Panc1 (cell line): ENCODE measurements at regions not wholly inside any gene's neighbourhood (a gene's known extent, or its start where the extent isn't known, plus 50 kb on each side); places are given as distances from the start of the nearest gene placed in this dataset.

Experiments used
- ATAC-seq: fragments of 200-7000 bp; cut with Tn5 transposase; 2 replicates; pipeline ENCODE4 v1.9.1; 2020; ENCODE audit warnings: mild to moderate bottlenecking, moderate library complexity
- BruUV-seq: library from RNA; stranded (reverse); fragments of 400-500 nt; replicated peaks from 2 replicates; lab custom pipeline; 2021; lab: Mats Ljungman, UMichigan
- CTCF ChIA-PET: fragments of 300-600 bp; sonication (Branson Sonifier 250); formaldehyde crosslinking; loops from one replicate; lab custom pipeline; 2022; ENCODE audit warnings: antibody characterized with exemption; lab: Charles Lee
- POLR2A ChIA-PET: fragments of 300-600 bp; sonication (Branson Sonifier 250); formaldehyde crosslinking; loops from one replicate; lab custom pipeline; 2022; ENCODE audit warnings: antibody characterized with exemption; lab: Charles Lee
- DNase-seq: peaks from one replicate; pipeline ENCODE4 v3.0.0-alpha.2; 2010; ENCODE audit warnings: low read depth, low spot score
- H3K27ac ChIP-seq: 2 replicates; pipeline ENCODE4 v1.5.1; 2011; ENCODE audit warnings: mild to moderate bottlenecking, low read length, inconsistent platforms
- H3K27me3 ChIP-seq: fragments of 200-500 bp; sonication (Bioruptor generic); 2 replicates; pipeline ENCODE4 v1.6.0; 2014; ENCODE audit warnings: low read length, inconsistent platforms; ENCODE audit not compliant: control insufficient read depth, insufficient read depth
- H3K36me3 ChIP-seq: fragments of 200-500 bp; sonication (Bioruptor generic); 2 replicates; pipeline ENCODE4 v1.5.1; 2014; ENCODE audit warnings: inconsistent platforms, mild to moderate bottlenecking, low read length, moderate library complexity; ENCODE audit not compliant: control insufficient read depth, insufficient read depth
- H3K4me1 ChIP-seq: 2 replicates; pipeline ENCODE4 v1.5.1; 2011; ENCODE audit warnings: inconsistent platforms, mild to moderate bottlenecking, low read length, moderate library complexity; ENCODE audit not compliant: control insufficient read depth, insufficient read depth
- H3K4me3 ChIP-seq, 2 experiments: 2 replicates each; pipeline ENCODE4 v1.5.1; 2011 to 2012; ENCODE audit warnings: low read depth in 2 of 2, low read length in 2 of 2, mild to moderate bottlenecking in 2 of 2, inconsistent platforms in 1 of 2, moderate library complexity in 1 of 2
- H3K9me3 ChIP-seq: fragments of 200-500 bp; sonication (Bioruptor generic); 2 replicates; pipeline ENCODE4 v1.5.1; 2014; ENCODE audit warnings: low read depth, mild to moderate bottlenecking, inconsistent platforms, low read length, moderate library complexity; ENCODE audit not compliant: control insufficient read depth, insufficient read depth
- POLR2AphosphoS5 ChIP-seq: IDR thresholded peaks from 2 replicates; pipeline ENCODE4 v1.6.1; 2012; ENCODE audit warnings: mild to moderate bottlenecking, low read depth, low read length, moderate library complexity
- SIN3A ChIP-seq: IDR thresholded peaks from 2 replicates; pipeline ENCODE4 v1.6.1; 2012; ENCODE audit warnings: low read depth, mild to moderate bottlenecking, low read length, moderate library complexity, borderline replicate concordance; ENCODE audit not compliant: insufficient read depth
- TCF7L2 ChIP-seq: IDR thresholded peaks from 2 replicates; pipeline ENCODE4 v1.6.1; 2011; ENCODE audit warnings: mild to moderate bottlenecking, low read depth, low read length, inconsistent platforms
- in situ Hi-C: cut with HindIII; loops from 2 replicates; pipeline ENCODE4 v1.10.0; 2016; ENCODE audit warnings: low sequenced_read_pairs, low pct_unique_long_range_greater_than_20kb
- intact Hi-C: fragments of 100-400 bp; cut with micrococcal nuclease; formaldehyde crosslinking; loops from one replicate; pipeline ENCODE4 v1.10.0; 2022; ENCODE audit not compliant: unreplicated experiment
- TF ChIP-seq, protein P1 (sequence below), 2 experiments: IDR thresholded peaks; 2 replicates each; pipeline ENCODE4 v1.6.1; 2011 to 2012; ENCODE audit warnings: low read depth in 2 of 2, control low read depth in 1 of 2, low read length in 1 of 2, mild to moderate bottlenecking in 1 of 2, moderate library complexity in 1 of 2; ENCODE audit not compliant: insufficient read depth in 1 of 2
- TF ChIP-seq, protein P2 (sequence below): fragments of 450-650 bp; IDR thresholded peaks from 2 replicates; pipeline ENCODE4 v1.5.1; 2017; ENCODE audit warnings: mild to moderate bottlenecking

DNA sequence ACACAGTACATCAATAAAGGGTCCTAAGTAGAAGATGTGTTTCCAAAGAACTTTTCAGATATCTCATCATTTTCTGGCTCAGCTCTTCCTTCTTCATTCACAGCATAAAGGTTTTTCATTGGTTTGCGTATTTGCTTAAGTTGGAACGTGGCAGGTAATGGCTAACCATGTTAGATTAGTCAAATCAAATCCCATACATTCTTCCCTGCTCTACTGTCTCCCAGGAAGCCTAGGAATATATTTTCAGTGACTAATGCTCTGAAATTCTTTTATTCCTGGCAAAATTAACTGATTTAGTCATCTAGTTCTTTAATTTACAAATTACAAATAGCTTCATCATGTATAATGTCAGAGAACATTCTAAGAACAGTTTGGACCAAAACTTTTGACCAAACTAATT lies 99.6 kb upstream of the TMEM161B start:
- no peaks in the 10 kb centered on the region for H3K9me3 ChIP-seq
- no peaks in the 10 kb centered on the region for H3K36me3 ChIP-seq
- in situ Hi-C loops (no loop called here), intact Hi-C loops (no loop called here)
- ChIA-PET CTCF (no interaction called here), POLR2A (no interaction called here)
- H3K27me3 ChIP-seq = no peaks in the 10 kb centered on the region; the same call in 1 of the 2 replicates
- H3K4me1 ChIP-seq = no peaks in the 10 kb centered on the region
- TF ChIP-seq, protein P1, sequence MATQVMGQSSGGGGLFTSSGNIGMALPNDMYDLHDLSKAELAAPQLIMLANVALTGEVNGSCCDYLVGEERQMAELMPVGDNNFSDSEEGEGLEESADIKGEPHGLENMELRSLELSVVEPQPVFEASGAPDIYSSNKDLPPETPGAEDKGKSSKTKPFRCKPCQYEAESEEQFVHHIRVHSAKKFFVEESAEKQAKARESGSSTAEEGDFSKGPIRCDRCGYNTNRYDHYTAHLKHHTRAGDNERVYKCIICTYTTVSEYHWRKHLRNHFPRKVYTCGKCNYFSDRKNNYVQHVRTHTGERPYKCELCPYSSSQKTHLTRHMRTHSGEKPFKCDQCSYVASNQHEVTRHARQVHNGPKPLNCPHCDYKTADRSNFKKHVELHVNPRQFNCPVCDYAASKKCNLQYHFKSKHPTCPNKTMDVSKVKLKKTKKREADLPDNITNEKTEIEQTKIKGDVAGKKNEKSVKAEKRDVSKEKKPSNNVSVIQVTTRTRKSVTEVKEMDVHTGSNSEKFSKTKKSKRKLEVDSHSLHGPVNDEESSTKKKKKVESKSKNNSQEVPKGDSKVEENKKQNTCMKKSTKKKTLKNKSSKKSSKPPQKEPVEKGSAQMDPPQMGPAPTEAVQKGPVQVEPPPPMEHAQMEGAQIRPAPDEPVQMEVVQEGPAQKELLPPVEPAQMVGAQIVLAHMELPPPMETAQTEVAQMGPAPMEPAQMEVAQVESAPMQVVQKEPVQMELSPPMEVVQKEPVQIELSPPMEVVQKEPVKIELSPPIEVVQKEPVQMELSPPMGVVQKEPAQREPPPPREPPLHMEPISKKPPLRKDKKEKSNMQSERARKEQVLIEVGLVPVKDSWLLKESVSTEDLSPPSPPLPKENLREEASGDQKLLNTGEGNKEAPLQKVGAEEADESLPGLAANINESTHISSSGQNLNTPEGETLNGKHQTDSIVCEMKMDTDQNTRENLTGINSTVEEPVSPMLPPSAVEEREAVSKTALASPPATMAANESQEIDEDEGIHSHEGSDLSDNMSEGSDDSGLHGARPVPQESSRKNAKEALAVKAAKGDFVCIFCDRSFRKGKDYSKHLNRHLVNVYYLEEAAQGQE (IDR thresholded peaks at IDR 0.05; ENCODE audit: insufficient read depth in 1 of 2, low read depth in 2 of 2, low read length in 1 of 2) = no peak
- TF ChIP-seq, protein P2, sequence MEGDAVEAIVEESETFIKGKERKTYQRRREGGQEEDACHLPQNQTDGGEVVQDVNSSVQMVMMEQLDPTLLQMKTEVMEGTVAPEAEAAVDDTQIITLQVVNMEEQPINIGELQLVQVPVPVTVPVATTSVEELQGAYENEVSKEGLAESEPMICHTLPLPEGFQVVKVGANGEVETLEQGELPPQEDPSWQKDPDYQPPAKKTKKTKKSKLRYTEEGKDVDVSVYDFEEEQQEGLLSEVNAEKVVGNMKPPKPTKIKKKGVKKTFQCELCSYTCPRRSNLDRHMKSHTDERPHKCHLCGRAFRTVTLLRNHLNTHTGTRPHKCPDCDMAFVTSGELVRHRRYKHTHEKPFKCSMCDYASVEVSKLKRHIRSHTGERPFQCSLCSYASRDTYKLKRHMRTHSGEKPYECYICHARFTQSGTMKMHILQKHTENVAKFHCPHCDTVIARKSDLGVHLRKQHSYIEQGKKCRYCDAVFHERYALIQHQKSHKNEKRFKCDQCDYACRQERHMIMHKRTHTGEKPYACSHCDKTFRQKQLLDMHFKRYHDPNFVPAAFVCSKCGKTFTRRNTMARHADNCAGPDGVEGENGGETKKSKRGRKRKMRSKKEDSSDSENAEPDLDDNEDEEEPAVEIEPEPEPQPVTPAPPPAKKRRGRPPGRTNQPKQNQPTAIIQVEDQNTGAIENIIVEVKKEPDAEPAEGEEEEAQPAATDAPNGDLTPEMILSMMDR = no peak
- TF ChIP-seq TCF7L2 = no peak
- no peak for TF ChIP-seq SIN3A
- TF ChIP-seq POLR2AphosphoS5 = no peak
- no TSS peak for BruUV-seq
- DNase-seq (no peak), ATAC-seq (no peak)
- H3K4me3 ChIP-seq = no peak overlapping the region
- no peak overlapping the region for H3K27ac ChIP-seq

DNA sequence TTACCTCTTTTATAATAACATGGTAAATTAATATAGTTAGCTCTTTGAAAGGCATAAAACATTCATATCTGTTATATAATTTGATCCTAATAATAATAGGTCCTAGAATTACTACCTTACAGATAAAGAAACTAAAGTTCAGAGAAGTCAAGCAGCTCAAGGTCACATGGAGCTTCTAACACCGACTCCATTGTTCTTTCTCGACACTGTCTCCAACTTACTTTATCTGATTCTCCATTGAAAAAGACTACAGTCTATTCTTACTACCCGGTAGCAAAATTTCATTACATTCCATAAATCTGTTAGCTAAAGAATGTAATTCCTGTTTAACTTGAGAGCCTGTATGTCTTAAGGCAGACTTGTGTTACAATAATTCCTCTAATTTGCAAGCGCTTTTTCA lies 96.3 kb upstream of the TMEM161B start:
- H3K9me3 ChIP-seq = no peaks in the 10 kb centered on the region
- BruUV-seq = no TSS peak
- H3K27me3 ChIP-seq = no peaks in the 10 kb centered on the region; the same call in 1 of the 2 replicates
- CTCF ChIA-PET = no interaction called here
- intact Hi-C loops (no loop called here), in situ Hi-C loops (no loop called here)
- no peak for ATAC-seq
- H3K4me1 ChIP-seq = no peaks in the 10 kb centered on the region
- POLR2A ChIA-PET = no interaction called here
- H3K27ac ChIP-seq = no peak overlapping the region
- H3K36me3 ChIP-seq = no peaks in the 10 kb centered on the region
- H3K4me3 ChIP-seq = no peak overlapping the region
- DNase-seq = no peak
- TF ChIP-seq, protein P1 (IDR thresholded peaks at IDR 0.05; ENCODE audit: insufficient read depth in 1 of 2, low read depth in 2 of 2, low read length in 1 of 2) = no peak
- no peak for TF ChIP-seq SIN3A
- TF ChIP-seq, protein P2 = no peak
- no peak for TF ChIP-seq POLR2AphosphoS5
- no peak for TF ChIP-seq TCF7L2
